ENCODE measurements at regions not wholly inside any gene's neighbourhood (a gene's known extent, or its start where the extent isn't known, plus 50 kb on each side); places are given as distances from the start of the nearest gene placed in this dataset.
A peak's percentile ranks its signal among the peaks of the same experiment; 100 is the strongest.

GRCh38 chr4:95732061-95732460 lies 107.8 kb upstream of the PDHA2 start (continued):
- no peak for TF ChIP-seq MXI1 (IDR thresholded peaks at IDR 0.05; ENCODE audit: low read depth, low read length)
- no peak for TF ChIP-seq IRF3 (IDR thresholded peaks at IDR 0.05; ENCODE audit: low read depth, low read length)
- TF ChIP-seq ELF1 (IDR thresholded peaks at IDR 0.05) = no peak
- TF ChIP-seq ZBTB33 (IDR thresholded peaks at IDR 0.05; ENCODE audit: borderline replicate concordance, low read depth) = no peak
- peak; percentile 43; the same call in 1 of the 2 replicates for TF ChIP-seq JUND (IDR thresholded peaks at IDR 0.05)
- peak; percentile 56 to 98; a peak in 3 of 4 replicates for TF ChIP-seq EP300 (IDR thresholded peaks at IDR 0.05; ENCODE audit: borderline replicate concordance in 1 of 2, low read depth in 1 of 2, low read length in 1 of 2)
- TF ChIP-seq USF1 (IDR thresholded peaks at IDR 0.05; ENCODE audit: borderline replicate concordance, low read depth) = no peak
- peak; percentile 63 for TF ChIP-seq POLR2AphosphoS5 (IDR thresholded peaks at IDR 0.05; ENCODE audit: low read depth, low read length)
- no peak for TF ChIP-seq FOXM1 (IDR thresholded peaks at IDR 0.05; ENCODE audit: low read depth)
- peak; percentile 90 for TF ChIP-seq FOXJ3 (CRISPR knock-in tag; IDR thresholded peaks at IDR 0.05)

GRCh38 chr4:95729596-95729995 lies 110.3 kb upstream of the PDHA2 start:
- no peak overlapping the region for H3K27ac ChIP-seq (ENCODE audit: low read depth in 2 of 2, low read length in 1 of 2)
- H3K4me3 ChIP-seq (ENCODE audit: low read depth in 2 of 2, low read length in 1 of 2) = no peak overlapping the region
- CTCF ChIA-PET = interaction anchor here (0.9 to 1.6 kb wide), 3 partner anchors 9 to 203 kb away, joined by 3 read pairs; no protein-coding TSS in a partner anchor
- no peaks in the 10 kb centered on the region for H3F3A ChIP-seq (replicated peaks; ENCODE audit: insufficient read depth)
- H3K36me3 ChIP-seq (replicated peaks in 1 of 2; ENCODE audit: control insufficient read depth in 1 of 2, insufficient read depth in 2 of 2, low read length in 1 of 2) = no peaks in the 10 kb centered on the region
- H2AFZ ChIP-seq (ENCODE audit: low read depth) = no peak overlapping the region
- POLR2A ChIA-PET = no interaction called here
- no peaks in the 10 kb centered on the region for H3K9me3 ChIP-seq
- H3K27me3 ChIP-seq (ENCODE audit: insufficient read depth) = no peaks in the 10 kb centered on the region
- H3K4me1 ChIP-seq (ENCODE audit: control insufficient read depth in 1 of 2, insufficient read depth in 2 of 2, low read depth in 1 of 2, low read length in 1 of 2) = peaks cover 0 to 13% of the 10 kb centered on the region in 2 experiments; a peak in 2 of 4 replicates
- TF ChIP-seq GATA2 (CRISPR knock-in tag; IDR thresholded peaks at IDR 0.05) (no peak), IRF3 (IDR thresholded peaks at IDR 0.05; ENCODE audit: low read depth, low read length) (no peak)
- no peaks in the 10 kb centered on the region for H3K79me2 ChIP-seq (ENCODE audit: insufficient read depth)
- no peak overlapping the region for H3K4me2 ChIP-seq
- no peak for DNase-seq
- no peak overlapping the region for H3K9ac ChIP-seq
- WGBS (ENCODE audit: low lambda C conversion rate) = 76% methylated on average over 9 of the region's 9 CpGs
- H4K20me1 ChIP-seq (ENCODE audit: insufficient read depth) = no peaks in the 10 kb centered on the region
- no peaks in the 10 kb centered on the region for H3K9me2 ChIP-seq

Data from SK-N-SH (cell line).